C4-2B (cell line): ENCODE measurements at regions not wholly inside any gene's neighbourhood (a gene's known extent, or its start where the extent isn't known, plus 50 kb on each side); places are given as distances from the start of the nearest gene placed in this dataset.
"Not testable (repeated sequence)": the region's sequence is repeated elsewhere in the genome, so short reads cannot be mapped to it uniquely, and the experiment has no call there.

Source experiments
- H3K27ac ChIP-seq: fragments of 450-650 bp; 2 replicates; pipeline ENCODE4 v1.5.1; 2017
- ZFX ChIP-seq: fragments of 450-650 bp; IDR thresholded peaks from 2 replicates; pipeline ENCODE4 v1.6.1; 2017
- TF ChIP-seq, protein P1 (sequence below): fragments of 450-650 bp; conservative IDR thresholded peaks from 2 replicates; pipeline ENCODE4 v1.5.1; 2017; ENCODE audit warnings: mild to moderate bottlenecking

DNA sequence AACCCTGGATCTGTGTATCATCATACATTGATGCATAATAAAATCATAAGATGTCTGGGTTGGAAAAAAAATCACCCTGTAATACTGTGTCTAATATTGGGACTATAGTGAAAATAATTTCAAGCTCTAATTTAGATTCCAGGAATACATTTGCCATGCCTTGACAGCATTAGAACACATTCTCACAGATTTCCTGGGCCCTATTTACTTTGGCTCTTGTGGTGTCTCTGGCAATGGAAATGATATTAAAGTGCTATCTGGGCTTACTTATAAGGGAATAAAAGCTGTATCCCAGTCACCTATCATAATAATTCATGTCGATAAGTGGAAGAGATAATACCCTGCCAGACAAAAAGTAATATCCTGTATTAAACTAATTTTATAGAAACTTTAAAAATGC is 472.0 kb downstream of the ZPLD1 start:
- no peak for TF ChIP-seq ZFX
- TF ChIP-seq, protein P1, sequence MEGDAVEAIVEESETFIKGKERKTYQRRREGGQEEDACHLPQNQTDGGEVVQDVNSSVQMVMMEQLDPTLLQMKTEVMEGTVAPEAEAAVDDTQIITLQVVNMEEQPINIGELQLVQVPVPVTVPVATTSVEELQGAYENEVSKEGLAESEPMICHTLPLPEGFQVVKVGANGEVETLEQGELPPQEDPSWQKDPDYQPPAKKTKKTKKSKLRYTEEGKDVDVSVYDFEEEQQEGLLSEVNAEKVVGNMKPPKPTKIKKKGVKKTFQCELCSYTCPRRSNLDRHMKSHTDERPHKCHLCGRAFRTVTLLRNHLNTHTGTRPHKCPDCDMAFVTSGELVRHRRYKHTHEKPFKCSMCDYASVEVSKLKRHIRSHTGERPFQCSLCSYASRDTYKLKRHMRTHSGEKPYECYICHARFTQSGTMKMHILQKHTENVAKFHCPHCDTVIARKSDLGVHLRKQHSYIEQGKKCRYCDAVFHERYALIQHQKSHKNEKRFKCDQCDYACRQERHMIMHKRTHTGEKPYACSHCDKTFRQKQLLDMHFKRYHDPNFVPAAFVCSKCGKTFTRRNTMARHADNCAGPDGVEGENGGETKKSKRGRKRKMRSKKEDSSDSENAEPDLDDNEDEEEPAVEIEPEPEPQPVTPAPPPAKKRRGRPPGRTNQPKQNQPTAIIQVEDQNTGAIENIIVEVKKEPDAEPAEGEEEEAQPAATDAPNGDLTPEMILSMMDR, result no peak
- H3K27ac ChIP-seq, result no peak overlapping the region

DNA sequence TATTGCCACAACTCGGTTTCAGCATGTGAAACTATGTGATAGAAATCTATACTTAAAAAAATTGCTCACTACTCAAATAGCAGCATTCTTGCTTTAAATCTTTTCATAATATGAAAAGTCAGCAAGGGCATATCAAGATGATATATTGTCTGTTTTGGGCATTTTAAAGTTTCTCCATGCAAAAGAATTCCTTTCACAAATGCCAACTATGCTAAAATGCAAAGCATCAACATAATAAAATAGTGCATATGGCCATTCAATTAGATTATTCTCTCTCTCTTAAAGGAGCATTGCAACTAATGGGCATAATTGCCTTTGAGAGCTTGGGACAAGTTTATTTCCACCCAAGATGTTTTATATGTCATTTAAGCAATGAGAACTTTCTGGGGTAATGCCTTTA is 475.1 kb downstream of the ZPLD1 start:
- TF ChIP-seq, protein P1, result no peak
- TF ChIP-seq ZFX, result no peak
- H3K27ac ChIP-seq, result no peak overlapping the region

DNA sequence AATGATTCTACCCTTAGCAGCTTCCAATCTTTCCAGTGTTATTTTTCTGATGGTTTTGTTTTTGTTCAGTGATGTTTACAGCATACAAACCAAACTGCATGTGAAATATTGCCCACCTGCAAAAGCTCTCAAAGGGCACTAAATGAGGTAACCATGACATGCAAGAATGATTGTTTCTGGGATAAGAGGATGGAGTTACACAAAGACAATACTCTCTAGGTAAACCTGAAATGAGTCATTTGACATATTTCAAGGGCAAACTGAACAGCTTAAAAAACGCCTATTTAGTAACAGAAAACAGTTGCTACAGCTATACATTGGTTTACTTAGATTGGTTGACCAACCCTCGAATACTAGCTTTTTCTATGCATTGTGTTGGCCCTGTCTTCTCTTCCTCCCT is 481.7 kb downstream of the ZPLD1 start:
- no peak overlapping the region for H3K27ac ChIP-seq
- TF ChIP-seq ZFX, result no peak
- TF ChIP-seq, protein P1, result no peak

DNA sequence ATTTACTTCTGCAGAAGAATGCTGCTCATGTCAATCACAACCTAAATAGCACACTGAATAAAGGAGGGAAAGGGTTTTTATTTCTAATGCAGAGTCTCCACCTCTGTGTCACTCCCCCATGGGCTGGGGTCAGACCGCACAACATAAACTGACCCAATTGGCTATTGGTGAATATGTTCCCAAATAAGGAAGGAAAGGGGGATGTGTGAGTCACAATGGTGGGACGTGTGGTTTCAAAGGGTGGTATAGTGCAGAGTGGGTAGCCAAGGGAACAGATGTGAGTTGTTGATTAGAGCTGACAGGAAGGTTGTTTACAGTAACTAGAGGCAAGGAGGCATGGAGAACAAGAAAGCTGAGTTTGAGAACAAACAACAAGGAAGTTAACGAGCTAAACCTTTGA is 491.8 kb downstream of the ZPLD1 start:
- no peak overlapping the region for H3K27ac ChIP-seq
- TF ChIP-seq, protein P1, result no peak

DNA sequence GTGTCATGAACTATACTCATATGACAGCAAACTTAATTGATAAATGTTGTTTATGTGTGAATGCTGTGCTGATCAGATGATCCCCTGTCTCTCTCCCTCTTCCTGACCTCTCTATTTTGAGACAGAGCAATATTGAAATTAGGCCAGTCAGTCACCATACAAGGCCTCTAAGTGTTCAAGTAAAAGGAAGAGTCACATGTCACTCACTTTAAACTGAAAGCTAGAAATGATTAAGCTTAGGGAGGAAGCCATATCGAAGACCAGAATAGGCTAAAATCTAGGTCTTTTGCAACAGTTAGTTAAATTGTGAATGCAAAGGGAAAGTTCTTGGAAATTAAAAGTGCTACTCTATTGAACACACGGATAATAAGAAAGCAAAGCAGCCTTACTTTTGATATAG is 498.6 kb downstream of the ZPLD1 start:
- no peak overlapping the region for H3K27ac ChIP-seq
- TF ChIP-seq, protein P1, result no peak
- TF ChIP-seq ZFX, result no peak

DNA sequence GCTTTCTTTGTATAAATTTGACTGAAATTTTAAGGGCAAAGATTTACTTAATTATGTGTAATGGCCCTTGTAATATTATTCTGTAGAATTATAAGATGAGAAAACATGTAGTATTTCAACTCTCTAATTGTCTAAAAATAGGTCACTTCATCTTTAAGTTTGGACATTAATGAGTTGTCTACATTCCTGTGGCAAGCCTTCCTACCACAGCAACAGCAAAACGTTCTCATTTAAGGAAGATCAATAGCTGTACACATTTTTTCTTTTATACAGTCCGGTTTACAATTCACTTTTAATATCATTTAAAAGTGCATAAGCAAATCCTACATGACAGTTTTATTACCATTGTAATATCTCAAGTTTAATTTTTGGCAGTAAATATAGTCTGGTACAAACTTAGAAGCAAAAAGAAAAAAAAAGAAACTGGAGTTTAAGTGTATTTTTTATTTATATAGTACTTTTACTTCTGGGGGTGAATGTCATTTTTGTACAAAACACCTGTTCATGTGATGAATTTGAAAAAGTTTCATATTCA is 501.8 kb downstream of the ZPLD1 start:
- no peak overlapping the region for H3K27ac ChIP-seq
- TF ChIP-seq, protein P1, result no peak
- no peak for TF ChIP-seq ZFX

DNA sequence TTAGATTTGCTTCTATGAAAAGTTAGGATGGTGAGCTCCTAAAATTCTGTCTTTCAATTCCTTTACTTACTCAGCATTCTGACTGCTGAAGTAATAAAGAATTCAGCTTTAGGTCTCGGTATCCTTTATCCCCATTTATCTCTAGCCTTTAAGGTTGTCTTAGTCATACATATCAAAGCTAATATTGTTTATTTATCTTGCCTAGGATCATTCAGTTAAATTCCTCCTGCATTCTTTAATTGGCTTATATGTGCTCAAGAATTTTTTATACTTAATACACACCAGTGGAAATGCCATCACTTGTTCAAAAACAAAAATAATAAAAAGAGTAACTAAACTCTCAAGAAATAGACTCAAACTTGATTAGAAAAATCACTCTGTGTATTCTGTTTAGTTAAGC is 507.0 kb downstream of the ZPLD1 start:
- TF ChIP-seq ZFX, result no peak
- TF ChIP-seq, protein P1, result no peak
- H3K27ac ChIP-seq, result no peak overlapping the region

DNA sequence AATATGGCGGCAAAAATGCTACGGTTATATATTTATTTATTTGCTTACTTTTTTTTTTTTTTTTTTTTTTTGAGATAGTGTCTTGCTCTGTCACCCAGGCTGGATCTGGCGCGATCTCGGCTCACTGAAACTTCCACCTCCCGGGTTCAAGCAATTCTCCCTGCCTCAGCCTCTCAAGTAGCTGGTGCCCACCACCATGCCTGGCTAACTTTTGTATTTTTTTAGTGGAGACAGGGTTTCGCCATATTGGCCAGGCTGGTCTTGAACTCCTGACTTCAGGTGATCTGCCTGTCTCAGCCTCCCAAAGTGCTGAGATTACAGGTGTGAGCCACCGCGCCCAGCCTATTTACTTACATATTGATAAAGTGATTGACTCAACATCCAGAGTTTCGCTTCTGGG is 511.6 kb downstream of the ZPLD1 start:
- not testable (repeated sequence) for H3K27ac ChIP-seq
